Activated naive CD8-positive, alpha-beta T cell treated with anti-CD3 and anti-CD28 coated beads, Interleukin-2, amount 50 U/mL, for 16 hours (primary cell): ENCODE measurements at regions not wholly inside any gene's neighbourhood (a gene's known extent, or its start where the extent isn't known, plus 50 kb on each side); places are given as distances from the start of the nearest gene placed in this dataset.

ENCODE experiments used
- DNase-seq: peaks from one replicate; pipeline ENCODE4 v3.0.0-alpha.2; 2020; ENCODE audit warnings: low read depth, low spot score

DNA sequence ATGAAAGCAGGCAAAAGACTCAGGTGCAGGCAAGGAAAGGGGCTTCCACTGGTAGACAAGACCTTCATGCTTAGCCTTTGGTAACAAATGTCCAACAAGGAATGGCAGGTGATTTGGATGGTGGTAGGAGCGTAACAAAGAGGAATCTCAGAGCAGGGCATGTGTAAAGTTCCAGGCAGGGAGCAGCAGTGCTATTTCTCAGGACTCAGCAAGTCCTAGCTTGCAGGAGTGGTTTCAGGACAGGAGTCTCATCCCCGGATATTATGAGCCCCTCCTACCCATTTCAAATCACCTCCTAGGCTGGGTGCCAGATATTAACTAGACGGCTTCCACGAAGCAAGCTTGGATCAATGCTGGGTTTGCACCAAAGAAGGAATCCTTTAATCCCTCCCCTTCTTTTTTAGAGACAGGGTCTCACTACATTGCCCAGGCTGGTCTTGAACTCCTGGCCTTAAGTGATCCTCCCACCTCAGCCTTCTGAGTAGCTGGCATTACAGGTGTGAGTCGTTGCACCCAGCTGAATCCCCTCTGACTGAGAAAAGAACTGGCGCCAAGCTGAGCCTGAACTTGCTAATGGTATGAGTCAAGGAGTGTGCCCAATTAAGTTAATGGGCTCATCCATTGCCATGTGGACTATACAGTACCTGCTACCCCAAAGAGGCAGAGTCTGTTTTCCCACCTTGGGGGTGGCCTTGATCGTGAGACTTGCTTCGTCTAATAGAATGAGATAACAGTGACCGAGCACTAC, 190.3 kb downstream of the ARL4C start:
- DNase-seq = no peak

DNA sequence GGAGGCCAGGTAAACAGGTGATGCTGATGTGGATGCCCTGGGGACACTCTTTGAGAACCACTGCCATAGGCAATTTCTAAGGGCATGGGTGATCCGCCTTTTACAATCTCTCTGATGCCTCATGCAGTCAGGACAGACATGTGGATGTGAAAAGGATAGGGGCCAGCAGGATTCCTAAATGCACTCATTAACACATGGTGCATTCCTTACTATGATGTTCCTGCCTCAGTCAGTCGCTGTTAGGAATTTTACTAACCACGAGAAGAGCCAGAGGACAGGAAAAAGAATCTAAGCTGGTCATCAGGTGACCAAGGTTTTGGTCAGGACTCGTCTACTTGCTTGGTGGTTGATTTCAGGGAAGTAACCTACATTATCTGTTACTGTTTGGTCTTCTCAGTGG, 191.0 kb downstream of the ARL4C start:
- DNase-seq = no peak

DNA sequence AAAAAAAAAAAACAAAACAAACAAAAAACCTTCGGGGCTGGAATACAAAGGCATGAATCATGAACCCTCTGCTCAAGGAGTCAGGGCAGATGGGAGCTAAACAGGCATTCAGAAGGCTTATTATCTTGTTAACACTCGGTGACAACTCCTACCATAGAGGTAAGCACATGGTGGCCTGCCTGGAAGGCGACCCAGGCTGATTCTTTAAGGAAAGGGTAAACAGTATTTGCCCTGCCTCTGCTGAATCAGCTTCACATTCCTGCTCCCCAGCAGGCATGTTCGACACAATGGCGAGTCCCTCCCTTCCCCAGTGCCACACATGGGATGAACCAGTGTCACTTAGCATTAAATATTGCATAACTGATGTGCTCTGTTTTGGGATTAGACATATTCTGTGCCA, 191.9 kb downstream of the ARL4C start:
- DNase-seq = no peak

DNA sequence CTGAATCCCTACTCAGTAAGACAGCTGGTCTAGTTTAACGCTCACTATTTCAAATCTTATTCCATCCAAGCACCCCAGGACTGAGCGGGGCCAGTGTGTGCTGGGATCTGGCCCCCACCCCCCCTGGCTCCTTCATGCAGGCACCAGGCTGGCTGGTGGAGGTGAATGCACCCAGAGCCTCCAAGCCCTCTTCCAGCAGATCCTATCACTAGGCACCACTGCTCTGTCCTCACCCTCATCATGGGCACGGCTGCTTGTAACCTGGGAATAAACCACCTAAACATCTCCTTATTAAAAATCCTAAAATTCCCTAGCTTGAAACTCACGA, 194.3 kb downstream of the ARL4C start:
- no peak for DNase-seq

DNA sequence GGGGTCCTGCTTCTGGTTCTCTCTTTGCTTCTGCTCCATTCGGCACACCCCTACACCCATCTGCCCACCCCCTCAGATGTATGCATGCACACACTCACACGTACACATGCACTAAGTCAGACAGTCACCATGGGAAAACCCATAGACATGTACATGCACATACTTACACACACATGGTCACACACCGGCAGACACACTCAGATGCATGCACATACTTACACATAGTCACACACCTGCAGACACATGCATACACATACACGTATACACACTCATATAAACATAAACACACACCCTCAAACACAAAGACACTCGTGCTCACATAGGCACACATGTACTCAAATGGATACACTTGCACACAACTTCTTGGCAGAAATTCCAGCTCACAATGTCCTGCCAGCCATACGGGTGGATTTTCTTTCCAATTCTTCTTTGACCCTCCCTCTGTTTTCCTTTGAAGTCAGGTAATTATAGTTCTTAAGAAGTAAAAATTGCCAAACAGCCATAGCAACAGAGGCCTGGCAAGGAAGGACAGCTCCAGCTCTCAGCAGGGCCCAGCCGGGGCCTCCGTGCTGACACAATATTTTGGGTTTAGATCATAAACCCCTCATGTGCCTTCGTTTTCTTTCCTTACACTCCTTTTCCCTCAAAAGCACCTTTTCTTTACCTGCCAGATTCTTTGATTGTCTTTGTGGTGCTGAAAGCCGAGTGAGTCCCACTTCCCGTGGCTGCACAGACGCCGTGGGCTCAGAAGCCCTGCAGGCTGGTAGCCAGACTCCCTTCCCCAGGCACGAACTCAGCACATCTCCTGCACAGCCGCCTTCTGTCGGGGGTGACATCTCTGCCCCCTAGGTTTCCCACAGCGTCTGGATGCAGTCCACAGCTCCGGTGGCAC, 195.7 kb downstream of the ARL4C start:
- no peak for DNase-seq

DNA sequence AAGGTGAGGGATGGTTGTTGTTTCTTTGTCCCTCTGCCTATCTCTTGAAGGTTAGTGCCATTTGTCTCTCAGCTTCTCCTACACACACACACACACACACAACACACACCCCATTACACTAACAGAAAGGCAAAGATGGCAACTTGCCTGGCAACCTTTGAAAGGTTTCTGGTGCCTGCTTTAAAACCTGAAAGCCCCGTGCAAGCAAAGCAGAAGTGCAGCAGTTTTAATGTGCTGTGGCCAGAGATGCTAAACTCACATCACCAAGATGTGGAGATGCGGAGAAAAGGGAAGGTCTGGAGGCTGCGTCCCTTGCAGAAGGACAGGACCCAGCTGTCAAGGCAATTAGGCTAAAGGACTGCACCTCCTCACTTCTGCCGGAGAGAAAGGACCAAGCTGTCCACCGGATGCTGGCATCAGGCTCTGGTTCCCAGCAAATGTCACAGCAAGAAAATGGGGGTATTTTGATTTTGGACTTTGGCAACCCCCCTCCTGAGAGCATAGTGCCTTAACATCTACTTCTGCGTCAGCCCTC, 196.4 kb downstream of the ARL4C start:
- DNase-seq = no peak

DNA sequence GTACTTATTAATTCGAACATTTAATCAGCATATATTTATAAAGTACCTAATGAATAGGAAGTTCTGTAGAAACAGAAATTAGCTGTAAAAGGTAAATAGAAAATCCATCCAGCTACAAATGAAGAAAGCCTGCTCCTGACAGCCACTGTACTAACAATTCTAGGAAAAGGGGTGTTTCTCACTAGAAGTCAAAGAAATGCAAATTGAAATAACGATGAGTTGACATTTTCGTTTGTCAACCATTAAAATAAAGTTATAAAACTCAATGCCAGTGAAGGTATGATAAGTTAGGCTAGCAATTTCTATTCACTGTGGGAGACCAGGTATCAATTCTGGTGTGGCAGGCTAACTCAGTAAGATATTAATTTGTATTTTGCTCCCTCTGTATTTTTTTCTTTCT, 198.0 kb downstream of the ARL4C start:
- no peak for DNase-seq

DNA sequence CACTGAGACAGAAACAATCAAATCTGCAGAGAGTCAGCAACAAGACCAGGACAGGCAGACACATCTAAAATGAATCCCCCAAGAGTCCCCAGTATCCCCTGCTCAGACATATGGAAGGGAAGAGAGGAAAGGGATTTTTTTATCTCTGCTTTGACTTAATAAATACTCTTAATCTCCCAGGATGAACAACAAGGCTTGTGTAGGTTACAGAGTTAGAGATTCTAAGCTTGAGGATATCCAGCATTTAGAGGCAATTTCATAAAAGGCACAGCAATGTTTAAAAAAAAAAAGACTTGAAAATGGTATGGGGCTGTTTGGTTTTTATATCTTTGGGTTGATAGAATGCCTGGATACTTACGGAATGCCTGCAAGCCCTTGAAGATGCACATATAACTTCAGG, 199.9 kb downstream of the ARL4C start:
- DNase-seq = no peak

DNA sequence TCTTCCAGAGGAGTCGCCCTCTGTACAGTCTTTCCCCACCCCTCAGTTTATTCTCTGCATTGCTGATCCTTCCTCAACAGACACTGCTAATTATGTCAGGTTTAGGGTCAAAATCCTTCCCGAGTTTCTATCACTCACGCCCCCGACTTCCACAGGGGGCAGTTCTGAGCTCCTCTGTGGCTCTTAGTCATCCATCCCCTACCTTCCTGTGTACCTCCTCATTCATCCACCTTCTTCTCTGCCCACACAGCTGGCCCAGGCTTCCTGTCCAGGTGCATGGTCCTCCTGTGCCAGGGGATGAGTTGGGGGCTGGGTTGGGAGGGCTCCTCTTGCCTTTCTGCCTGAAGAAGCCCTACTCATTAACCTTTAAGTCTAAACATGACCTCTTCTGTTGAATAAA, 202.9 kb downstream of the ARL4C start:
- DNase-seq = no peak

DNA sequence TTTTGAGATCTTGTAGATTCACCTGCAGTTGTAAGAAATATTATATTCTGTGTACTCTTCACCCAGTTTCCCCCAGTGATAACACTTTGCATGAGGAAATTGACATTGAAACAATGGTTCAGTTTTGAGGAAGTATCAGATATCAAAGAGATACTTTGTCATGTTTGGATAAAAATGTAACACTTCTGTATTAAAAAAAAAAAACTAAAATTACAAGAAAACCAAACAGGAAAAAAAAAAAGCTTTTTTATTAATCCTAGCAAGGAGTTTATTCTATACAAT, 204.0 kb downstream of the ARL4C start:
- no peak for DNase-seq

DNA sequence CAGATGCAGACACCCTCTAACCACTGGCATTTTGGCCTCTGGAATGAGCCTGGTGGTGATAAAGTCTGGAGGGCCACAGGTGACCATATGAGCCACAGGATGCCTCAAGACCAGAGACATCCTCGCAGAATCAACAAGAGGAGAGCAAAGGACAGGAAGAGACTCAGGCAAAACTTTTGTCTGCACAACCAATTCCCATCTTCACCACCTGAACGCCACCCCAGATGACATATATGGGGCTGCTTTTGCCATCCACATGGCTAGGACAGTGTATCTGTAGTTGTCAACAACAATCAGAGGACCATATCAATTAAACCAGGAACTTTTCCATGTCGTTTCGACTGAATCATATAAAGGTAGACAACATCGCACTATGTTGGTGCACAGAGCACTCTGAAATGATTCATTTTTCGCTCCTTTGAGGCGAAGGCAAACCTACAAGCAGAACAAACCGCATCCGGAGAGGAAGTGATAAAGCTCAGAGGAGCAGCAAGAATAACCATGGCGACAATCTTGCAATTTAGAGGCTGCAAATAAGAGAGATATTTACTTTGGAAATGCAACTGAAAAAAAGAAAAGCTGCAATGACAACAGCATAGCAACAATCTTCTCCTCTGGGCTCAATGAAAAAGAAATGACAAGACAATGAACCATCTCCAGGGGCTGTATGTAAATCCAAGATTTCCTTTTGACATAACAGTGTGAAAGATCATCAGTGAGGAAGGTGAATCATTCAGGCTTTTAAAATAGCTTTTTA, 204.5 kb downstream of the ARL4C start:
- DNase-seq = peak; percentile 27

DNA sequence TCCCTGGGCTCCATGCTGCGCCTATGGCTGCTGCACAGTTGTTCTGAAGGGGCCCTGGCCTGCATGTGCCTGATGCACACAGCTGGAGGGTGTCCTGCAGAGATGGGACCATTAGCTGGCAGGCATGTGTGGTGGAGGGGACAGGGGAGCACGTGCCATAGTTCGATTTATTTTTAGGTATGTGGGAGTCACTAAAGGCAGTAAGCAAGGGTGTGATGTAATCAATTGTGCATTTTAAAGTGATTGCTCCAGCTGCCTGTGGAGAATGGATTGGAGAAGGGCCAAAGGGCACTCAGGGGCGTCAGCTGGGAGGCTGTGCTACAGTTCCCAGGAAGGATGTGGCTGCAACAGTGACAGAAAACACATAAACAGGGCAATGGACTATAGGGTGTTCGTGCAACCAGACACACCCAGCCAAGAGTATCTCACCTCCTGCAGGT, 205.1 kb downstream of the ARL4C start:
- no peak for DNase-seq

DNA sequence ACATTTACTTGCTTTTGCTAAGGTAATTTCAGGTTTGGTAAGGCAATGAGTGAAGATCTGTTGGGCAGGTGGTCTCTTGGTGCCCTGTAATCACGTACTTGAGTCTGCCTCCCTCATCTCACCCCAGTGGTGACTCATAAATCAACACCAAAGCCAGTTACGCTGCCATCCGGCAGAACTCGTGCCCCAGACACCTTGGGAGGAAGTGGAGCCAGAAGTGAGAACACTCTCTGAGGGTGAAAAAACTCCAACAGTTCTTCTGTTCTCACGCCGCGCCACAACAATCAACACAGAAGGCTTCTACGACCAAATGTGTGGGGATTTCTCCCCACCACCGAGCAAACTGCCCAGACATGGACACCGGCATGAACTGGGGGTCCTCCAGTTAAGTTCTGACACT, 206.2 kb downstream of the ARL4C start:
- peak; percentile 66 for DNase-seq

DNA sequence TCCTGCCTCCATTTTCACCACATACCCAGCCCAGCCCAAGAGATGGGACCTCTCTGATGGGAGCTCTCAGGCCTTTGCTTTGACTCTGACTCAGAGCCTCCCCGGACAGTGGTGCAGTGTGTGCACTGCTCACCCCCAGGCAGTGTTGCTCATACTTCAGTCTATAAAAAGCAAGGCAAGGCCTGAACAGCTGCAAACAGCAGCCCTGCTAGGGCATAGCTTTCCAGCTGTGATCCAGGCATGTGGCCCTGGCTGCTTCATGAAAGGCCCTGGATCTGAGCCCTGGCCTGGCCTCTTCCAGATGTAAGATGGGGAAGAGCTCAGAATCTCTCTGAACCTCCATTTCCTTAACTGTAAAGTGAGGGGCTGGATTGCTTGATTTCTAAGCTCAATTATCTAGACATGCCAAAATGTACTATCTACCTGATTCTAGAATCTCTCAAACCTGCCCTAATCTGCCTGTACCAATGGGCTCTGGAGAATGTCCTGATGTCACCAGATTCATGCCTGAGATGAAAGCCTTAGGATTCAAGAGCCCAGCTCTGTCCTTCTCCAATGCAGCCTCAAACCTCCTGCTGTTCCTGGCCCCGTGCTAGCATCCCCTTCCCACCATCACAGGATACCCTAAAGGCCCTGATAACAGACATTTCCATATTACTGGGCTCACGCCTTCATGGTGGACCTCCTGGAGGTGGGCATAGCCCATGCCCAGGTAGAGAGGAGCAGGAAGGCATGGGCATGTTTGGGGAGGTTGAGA, 206.9 kb downstream of the ARL4C start:
- no peak for DNase-seq

DNA sequence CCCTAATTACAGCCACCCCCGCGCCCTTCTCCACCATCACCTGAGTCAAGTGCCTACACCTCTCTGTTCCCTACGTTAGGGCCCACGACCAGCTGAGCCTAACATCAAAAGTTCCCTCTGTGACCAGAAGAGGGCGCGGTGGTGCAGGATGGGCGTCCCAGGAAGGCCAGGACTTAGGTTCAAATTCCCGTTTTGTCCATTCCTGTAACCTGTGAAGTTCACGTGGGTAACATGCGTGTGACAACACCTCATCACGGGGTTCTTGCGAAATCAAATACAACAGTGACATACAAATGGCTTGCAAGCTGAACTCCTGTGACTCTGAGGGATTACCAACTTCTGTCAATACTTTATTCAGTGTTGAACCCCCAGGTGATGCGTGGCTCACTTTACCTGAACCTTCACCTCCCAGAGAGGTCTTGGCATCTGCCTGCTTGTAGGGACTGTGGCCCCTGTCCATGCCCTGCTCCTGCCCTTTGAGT, 207.9 kb downstream of the ARL4C start:
- peak; percentile 50 for DNase-seq

DNA sequence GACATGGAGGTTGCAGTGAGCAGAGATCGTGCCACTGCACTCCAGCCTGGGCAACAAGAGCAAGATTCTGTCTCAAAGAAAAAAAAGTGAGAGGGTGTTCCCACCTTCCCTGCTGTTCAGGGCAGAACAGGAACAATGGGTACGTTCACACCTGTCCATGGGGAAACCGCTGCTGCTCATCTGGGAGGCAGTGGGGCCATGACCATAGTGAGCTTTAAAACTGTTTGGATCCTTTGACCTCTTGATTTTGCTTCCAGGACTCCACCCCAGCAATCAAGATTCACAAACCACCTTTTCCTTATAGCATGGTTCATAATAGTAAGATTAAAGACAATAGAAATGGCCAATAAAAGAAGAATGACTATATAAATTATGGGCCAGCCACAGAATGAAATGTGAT, 209.2 kb downstream of the ARL4C start:
- DNase-seq = no peak

DNA sequence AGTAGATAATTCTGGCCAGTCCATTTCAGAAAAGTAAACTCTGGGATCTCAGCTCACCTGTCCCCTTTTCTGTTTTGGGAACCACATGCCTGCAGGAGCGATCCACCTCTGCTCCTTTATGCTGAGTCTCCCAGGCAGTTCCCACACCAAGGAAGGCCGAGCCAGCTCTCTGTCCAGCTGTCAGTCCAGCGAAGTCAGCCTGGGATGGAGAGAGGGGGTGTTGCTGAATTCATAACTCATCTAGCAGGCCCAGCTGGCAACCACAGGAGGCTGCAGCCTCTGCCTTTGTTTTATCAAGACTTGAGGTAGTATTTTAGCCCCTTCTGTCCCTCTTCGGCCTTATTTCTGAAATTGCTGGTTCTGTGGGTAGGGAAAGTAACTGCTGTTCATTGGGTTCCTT, 209.9 kb downstream of the ARL4C start:
- DNase-seq = no peak

DNA sequence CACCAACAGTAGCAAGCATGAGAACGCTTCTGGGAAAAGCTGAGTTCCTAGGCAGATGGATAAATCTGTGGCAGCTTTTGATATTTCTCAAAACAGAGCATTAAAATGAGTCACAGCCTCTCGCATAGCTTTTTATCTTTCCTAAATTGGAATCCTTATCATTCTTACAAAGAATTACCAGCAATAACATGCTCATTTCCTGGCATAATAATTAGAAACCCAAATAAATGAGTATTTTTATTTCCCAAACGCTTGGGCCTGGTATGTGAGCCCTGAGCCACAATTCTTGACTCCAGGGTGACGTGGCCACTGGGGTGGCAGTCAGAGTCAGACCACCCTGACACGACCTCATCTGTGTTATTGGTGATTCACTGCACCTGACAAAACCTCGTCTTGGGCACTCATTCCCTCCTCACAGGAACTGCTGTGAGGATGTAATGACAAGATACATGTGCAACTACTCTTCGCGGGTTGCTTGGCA, 210.7 kb downstream of the ARL4C start:
- DNase-seq = no peak

DNA sequence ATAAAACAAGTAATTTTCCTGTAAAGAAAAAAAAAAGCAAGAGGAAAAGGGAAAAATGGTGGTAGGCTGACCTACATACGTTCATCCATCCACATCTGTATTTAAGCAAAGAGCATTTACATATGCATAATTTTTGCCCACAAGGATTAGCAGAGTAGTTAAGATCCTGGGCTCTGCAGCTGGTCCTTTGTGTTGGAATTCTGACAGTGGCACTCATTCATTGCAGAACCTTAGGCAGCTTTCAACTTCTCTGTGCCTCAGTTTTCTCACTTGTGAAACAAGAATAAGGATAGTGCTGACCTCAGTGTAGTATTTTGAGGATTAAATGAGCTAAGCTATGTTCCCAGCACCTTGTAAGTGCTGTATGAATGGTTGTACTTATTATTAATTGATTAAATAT, 211.3 kb downstream of the ARL4C start:
- DNase-seq = no peak

DNA sequence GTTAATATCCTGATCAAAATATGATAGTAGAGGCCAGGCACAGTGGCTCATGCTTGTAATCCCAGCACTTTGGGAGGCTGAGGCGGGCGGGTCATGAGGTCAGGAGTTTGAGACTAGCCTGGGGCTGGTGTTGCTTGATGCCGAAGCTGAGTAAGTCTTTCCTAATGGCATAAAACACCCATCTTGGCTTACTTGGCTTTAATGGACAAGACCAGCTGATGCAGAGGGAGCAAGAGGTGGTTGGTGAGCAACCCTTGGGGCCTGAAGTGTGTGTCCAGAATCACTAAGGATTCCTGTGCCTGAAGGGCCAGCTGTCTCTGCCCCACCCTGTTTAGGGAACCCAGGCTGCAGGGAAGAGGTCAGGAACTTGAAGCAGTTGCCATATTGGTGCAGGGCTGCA, 217.2 kb downstream of the ARL4C start:
- no peak for DNase-seq

DNA sequence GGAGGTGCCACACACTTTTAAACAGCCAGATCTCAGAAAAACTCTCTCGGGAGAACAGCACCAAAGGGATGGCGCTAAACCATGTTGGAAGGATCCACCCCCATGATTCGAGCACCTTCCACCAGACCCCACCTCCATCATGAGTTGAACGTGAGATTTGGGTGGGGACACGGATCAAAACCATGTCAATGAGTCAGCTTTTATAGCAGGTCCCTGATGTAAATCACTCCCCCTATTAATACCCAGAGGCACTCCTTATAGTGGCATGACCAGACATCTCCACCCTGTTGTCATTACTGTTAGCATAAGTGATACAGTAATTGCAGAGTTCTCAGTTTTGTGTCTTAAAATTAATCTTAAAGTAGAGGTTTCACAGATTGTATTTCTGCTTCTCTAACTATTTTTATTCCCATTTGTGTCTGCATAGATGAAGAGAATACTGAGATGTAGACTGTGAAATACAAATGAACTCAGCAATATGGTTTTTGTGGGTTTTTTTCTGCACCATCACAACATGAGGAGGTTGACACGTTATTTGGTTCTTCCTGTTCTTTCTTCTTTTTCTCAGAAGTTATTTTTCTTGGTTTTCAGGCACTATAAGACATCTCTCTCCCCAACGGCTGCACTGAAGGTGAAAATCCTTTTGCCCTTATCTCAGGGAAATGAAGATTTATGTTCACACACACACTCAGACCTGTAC, 218.2 kb downstream of the ARL4C start:
- DNase-seq = no peak
